NCI-H226 (cell line): ENCODE measurements at regions not wholly inside any gene's neighbourhood (a gene's known extent, or its start where the extent isn't known, plus 50 kb on each side); places are given as distances from the start of the nearest gene placed in this dataset.

Experiments used
- DNase-seq: peaks from one replicate; pipeline ENCODE4 v3.0.0-alpha.2; 2015

DNA sequence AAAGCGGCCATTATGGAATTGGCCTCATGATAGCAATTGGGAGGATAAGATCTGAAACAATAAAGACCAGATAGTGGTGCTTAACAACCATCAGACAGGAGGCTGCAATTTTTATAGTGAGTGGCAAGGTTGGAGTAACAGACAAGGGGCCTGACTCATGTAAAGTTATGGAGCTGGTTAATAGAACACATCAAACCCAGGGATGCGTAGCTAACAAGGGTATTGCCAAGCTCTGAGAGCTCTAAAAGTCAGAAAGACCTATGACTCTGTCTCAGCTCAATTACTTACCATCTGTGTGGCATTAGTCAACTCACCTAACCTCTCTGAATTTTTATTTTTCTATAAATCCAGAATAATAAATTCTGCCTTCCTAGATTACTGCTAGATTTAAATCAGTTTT lies 1731.5 kb upstream of the FLRT2 start:
- DNase-seq, result no peak

- DNase-seq, result no peak
Observed at GRCh38 chr14:83799233-83799632, 1730.7 kb upstream of the FLRT2 start.

DNA sequence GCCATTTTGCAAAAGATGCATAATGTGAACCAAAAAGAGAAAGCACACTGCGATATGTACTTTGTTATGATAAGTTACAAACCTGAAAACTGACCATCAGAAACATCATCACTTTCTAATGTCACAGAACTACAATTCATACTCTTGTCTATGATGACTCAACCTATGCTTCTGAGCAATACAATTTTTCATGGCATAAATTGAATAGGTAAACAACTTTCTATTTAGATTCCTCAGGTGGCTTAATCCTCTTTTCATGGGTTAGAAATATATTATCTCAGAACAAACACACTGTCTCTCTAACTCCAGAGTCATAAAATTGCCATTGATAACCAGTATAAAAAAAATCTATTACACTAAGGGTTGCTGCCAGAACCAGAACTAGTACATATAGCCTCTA lies 1715.0 kb upstream of the FLRT2 start:
- DNase-seq, result no peak

DNA sequence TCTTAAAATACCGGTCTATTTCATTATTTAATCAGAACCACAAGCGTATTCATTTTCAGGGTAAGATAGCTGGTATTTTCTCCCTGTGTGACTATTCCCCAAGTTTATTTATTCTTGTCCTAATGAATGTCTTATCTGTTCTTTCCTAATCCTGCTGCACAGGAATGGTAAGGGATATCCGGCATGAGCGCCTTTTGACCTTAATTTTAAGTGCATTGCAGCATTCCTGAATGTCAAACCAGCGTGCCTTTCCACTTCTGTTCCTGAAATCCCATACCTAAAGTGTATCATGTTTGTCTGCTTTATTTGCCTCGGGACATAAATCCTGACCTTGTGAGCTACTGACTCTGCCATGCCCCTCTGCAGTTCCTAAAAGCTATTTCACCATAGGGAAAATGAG lies 1713.2 kb upstream of the FLRT2 start:
- DNase-seq, result peak; percentile 79

- no peak for DNase-seq
Observed at GRCh38 chr14:83825843-83826242, 1704.1 kb upstream of the FLRT2 start.

DNA sequence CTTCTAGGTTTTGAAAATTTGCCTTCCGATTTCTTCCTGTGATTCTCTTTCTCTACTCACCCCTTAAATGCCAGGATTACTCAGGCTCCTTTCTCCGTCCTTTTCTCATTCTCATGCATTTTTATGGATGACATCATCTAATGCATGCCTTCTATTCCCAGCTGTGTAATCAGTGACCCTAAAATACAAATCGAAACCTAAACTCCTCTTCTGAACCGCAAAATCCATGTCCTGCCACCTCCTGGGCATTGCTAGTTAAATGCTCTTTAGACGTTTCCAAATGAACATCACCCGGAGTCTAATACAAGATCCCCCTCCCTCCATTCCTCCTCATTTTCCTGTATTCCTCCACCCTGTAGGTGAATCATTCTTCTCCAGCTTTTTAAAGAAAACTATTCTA lies 1703.1 kb upstream of the FLRT2 start:
- peak; percentile 65 for DNase-seq

DNA sequence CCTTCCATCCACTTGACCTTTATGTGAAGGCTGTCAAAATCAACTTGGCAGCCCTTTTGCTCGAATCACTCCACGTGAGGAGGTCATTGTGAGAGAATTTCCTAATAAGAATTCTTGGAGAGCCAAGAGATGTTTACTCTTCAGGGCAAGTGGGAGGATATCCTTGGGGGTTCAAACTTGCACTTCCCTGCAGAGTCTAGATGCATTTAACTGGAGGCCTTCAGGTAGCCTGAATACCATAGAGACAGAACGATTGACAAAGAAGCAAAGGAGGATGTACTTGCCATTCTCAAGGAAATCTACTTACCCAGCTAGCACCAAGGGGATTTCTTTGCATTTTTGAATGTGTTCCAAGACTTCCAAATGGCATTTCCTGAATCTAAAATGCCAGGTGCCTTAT lies 1702.6 kb upstream of the FLRT2 start:
- peak; percentile 75 for DNase-seq

DNA sequence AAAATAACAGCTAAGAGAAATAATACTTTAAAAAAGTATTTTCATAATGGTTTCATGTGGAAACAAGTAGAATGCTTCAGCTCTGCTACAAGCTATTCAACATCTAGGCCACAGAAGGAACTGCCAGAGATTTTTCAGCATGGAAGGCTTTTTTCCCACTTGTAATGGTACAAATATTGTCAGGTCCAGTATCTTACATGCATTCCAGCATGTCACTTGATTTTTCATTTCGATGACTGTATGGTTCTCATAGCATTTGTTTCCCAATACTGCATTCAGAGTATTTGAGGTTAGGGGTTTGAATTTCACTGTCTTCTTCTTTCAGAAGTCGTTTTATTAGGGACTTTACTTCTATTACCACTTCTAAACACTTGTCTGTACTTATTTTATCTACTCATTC lies 1701.5 kb upstream of the FLRT2 start:
- peak; percentile 16 for DNase-seq

- no peak for DNase-seq
Observed at GRCh38 chr14:83830316-83830715, 1699.6 kb upstream of the FLRT2 start.

DNA sequence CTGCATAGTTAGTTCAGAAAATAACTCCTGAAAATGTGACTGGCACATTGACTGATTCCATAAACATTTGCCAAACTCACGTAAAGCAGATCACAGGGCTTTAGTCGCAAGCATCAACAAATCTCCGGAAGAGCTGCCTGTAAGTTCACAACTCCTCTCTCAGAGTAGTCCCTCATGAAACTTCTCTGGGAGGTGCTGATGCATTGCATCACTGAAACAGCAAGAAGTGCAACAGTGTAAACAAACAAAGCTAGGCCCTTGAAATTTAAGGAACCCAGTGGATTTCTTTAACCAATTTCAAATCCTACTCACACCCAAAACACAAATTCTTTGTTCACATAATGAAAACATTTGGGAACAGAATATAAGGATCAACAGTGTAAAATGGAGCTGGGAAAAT lies 1691.7 kb upstream of the FLRT2 start:
- no peak for DNase-seq

DNA sequence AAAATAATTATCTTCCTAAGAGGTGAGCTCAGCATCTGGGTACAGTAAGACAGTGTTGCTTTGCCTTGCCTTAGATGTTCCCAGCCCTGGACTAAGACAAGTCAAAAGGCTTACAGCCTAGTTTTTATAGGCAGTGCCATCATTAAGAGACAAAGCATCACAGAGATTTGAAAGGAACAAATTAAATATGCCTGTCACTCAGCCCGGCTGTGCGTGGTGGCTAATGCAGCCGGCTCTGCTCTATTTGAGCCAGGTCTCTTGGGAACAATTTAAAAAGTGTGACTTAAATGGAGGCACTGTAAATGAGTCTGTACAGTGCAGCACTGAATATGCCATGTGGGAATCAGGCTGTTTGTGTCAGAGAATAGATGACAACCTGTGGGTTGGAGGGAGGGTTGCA lies 1687.4 kb upstream of the FLRT2 start:
- DNase-seq, result no peak

- DNase-seq, result no peak
Observed at GRCh38 chr14:83847102-83847501, 1682.8 kb upstream of the FLRT2 start.

DNA sequence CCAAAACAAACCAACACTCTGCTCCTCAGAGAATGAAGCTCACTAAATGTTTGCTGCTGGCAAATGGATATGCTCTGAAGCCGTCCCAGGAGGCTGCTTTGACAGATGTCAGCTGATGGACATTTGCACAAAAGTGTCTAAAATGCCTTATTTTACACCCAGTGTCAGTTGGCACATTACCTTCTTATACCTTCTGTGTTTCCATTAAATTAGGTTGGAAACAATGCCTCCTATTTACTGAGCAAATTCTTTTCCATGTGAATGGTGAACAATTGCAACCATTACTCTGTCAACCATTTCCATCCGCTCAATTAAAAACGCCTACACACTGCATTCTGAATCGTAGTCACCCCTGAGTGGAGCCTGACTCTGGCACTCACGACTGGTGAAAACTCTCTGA lies 1679.9 kb upstream of the FLRT2 start:
- no peak for DNase-seq

- no peak for DNase-seq
Observed at GRCh38 chr14:83856334-83856733, 1673.6 kb upstream of the FLRT2 start.

DNA sequence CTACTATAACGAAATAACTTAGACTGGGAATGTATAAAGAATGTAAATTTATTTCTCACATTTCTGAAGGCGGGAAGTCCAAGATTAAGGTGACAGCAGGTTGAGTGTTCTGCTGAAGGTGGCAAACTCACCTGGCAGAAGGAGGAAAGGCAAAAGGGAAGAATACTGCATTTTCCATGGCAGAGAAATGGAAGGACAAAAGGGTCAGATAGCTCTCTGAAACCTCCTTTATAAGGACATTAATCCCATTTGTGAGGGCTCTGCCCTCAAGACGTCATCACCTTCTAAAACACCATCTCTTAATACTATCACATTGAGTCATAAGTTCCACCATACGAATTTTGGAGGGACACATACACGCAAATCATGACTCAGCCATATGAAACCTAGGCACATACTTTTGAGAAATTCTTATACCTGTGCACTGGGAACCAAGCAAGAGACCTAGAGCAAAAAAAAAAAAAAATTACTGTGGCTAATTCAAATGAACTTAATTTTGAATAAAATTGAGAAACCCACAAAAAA lies 1669.3 kb upstream of the FLRT2 start:
- peak; percentile 9 for DNase-seq

DNA sequence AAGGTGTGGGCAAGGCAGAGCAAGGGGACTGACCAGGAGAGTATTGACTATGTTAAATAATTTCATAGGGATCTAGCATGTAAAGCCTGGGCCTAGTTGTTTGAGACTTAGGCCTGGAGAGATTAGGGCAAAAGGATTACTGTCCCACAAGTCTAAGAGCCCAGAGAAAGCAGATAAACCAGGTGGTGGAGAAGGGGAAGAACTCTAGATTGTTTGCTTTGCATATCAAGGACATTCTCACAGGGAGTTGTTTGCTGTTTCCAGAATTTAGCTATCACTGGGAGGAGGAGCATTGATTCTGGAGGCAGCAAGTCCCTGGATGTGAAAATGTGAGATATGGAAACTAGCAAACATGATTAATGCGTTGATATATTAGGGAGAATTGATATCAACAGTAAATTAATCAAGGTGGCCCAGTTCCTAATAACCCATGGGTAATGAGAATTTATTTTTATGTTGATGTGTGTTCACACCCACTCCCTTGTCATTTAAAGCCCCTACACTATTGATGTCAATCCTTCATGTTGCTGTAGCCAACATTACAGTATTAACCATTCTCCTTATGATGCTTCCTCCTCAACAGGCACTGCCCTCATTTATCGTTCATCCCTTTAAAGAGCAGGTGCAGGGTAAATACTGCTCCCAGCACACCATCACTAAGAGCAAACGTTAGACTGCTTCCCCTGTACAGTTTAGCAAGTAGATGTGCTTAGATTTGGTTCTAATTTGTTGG lies 1666.7 kb upstream of the FLRT2 start:
- no peak for DNase-seq

DNA sequence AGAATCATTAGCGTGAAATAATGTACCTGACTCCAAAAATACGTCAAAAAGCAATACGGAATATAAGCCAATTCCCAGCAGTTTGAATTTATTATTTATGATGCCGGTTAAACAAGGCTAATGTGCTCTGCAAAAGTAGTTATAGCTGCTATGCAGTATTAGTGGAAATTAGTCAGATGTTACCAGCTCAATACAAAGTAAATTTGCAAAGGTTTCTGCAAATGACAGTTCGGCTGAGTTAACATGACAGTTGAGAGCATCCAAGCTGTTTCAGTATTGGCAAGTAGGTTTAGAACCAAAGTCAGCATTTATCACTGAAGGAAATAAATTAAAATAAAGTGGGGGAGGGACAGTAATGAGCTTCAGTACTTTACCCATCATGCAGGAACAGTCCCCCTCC lies 1665.8 kb upstream of the FLRT2 start:
- DNase-seq, result no peak

DNA sequence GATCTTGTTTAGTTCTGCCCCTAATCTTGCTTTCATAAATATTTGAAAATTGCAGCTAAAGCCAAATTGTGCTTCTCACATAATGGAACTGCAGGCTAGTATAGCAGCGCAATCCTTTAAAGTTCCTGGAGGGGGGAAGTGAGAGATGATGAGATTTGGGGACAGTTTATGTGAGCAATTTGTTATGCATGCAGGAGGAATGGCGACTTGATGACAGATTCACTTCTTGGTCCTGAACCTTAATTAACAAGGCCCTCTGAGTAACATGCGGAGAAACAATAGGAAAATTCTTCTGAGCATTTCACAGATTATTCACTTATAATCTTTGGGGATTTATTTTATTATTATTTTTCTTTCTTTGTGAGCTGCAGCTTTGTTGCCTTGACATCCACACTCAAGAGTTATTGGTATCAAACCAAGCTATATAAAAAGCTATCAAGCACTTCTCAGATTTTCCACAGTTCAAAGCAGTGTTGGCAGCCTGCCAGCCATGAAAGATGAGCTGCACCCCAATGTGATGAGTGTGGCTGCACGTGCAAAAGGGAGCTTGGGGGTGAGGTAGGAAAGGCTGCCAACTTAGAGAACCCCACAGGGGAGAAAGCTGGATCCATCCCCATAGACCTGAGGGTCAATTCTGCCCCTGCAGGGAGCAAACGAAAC lies 1662.2 kb upstream of the FLRT2 start:
- peak; percentile 3 for DNase-seq

- DNase-seq, result no peak
Observed at GRCh38 chr14:83870546-83871270, 1659.2 kb upstream of the FLRT2 start.

- no peak for DNase-seq
Observed at GRCh38 chr14:83873669-83874068, 1656.3 kb upstream of the FLRT2 start.

- peak; percentile 68 for DNase-seq
Observed at GRCh38 chr14:83874662-83875061, 1655.3 kb upstream of the FLRT2 start.

GRCh38 chr14:83883732-83884131 lies 1646.2 kb upstream of the FLRT2 start:
- no peak for DNase-seq

DNA sequence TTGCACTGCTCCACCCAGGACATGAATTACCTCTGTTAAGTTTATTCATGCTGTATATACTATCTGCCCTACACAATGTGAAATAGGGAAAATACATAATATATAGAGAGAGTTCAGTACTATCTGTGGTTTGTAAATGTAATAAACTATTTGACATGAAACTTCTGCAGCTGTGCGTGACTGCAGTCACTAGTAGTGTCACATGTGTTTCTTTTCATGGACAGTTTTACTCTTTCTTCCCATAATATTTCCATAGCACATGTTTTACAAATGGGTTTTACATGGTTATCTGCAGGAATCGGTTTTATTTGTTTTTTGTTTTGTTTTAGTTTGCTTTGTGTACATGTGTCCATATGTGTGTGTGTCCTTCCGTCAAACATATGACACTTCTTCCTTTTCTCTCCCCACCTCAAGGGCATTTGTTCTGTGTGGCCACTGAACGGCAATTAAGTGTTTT lies 1644.1 kb upstream of the FLRT2 start:
- DNase-seq, result no peak

DNA sequence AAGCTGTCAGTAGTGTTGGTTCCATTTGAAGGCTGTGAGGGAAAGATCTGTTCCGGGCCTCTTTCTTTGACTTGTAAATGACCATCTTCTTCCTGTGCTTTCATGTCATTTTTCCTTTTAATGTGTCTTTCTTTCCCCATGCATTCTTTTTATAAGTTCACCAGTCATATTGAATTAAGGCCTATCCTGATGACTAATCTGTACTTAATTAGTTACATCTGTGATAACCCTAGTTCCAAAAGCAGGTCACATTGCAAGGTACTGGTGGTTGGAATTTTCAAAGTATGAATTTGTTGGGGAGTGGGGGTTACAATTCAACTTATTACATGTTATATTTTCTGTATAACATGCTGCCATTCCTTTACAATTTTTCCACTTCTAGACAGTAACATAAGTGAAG lies 1642.1 kb upstream of the FLRT2 start:
- no peak for DNase-seq
